Thyroid gland (tissue), 4 donors: ENCODE measurements at regions not wholly inside any gene's neighbourhood (a gene's known extent, or its start where the extent isn't known, plus 50 kb on each side); places are given as distances from the start of the nearest gene placed in this dataset.

Source experiments
- POLR2A ChIP-seq, 2 donors: fragments of 450-650 bp; IDR thresholded peaks; one replicate each; pipeline ENCODE4 v1.6.1; 2017; ENCODE audit warnings: antibody characterized with exemption in 2 of 2, mild to moderate bottlenecking in 2 of 2, moderate library complexity in 1 of 2
- TF ChIP-seq, protein P1 (sequence below), 6 experiments: fragments of 200-600 bp in 3 of 6; fragments of 450-650 bp in 3 of 6; sonication (generic) in 3 of 6; IDR thresholded peaks; one replicate each; pipeline ENCODE4 v1.5.1; 2016 to 2019; ENCODE audit warnings: antibody characterized with exemption in 6 of 6, mild to moderate bottlenecking in 2 of 6, inconsistent platforms in 1 of 6, moderate library complexity in 1 of 6

GRCh38 chr9:110088099-110088498 lies 119.9 kb downstream of the C9orf152 start:
- TF ChIP-seq, protein P1, sequence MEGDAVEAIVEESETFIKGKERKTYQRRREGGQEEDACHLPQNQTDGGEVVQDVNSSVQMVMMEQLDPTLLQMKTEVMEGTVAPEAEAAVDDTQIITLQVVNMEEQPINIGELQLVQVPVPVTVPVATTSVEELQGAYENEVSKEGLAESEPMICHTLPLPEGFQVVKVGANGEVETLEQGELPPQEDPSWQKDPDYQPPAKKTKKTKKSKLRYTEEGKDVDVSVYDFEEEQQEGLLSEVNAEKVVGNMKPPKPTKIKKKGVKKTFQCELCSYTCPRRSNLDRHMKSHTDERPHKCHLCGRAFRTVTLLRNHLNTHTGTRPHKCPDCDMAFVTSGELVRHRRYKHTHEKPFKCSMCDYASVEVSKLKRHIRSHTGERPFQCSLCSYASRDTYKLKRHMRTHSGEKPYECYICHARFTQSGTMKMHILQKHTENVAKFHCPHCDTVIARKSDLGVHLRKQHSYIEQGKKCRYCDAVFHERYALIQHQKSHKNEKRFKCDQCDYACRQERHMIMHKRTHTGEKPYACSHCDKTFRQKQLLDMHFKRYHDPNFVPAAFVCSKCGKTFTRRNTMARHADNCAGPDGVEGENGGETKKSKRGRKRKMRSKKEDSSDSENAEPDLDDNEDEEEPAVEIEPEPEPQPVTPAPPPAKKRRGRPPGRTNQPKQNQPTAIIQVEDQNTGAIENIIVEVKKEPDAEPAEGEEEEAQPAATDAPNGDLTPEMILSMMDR (IDR thresholded peaks at IDR 0.05): no peak
- no peak for TF ChIP-seq POLR2A (IDR thresholded peaks at IDR 0.05)
